BJ (cell line): ENCODE measurements at regions not wholly inside any gene's neighbourhood (a gene's known extent, or its start where the extent isn't known, plus 50 kb on each side); places are given as distances from the start of the nearest gene placed in this dataset.

Source experiments
- CTCF ChIA-PET: fragments of 350-600 bp; formaldehyde crosslinking; extraction: SDS; loops from one replicate; lab custom pipeline; 2021; ENCODE audit warnings: antibody characterized with exemption, inconsistent platforms; lab: Yijun Ruan, JAX
- POLR2A ChIA-PET: fragments of 300-600 bp; sonication (Branson Sonifier 250); formaldehyde crosslinking; extraction: SDS; loops from one replicate; lab custom pipeline; 2021; ENCODE audit warnings: antibody characterized with exemption; lab: Charles Lee
- DNase-seq: peaks from one replicate; pipeline ENCODE4 v3.0.0-alpha.2; 2011; ENCODE audit warnings: low read depth
- H3K27me3 ChIP-seq: 2 replicates; pipeline ENCODE4 v1.6.0; 2011; ENCODE audit warnings: low read length; ENCODE audit not compliant: control insufficient read depth, insufficient read depth
- H3K36me3 ChIP-seq: 2 replicates; pipeline ENCODE4 v1.5.1; 2011; ENCODE audit warnings: low read length; ENCODE audit not compliant: control insufficient read depth, insufficient read depth
- H3K4me3 ChIP-seq: 2 replicates; pipeline ENCODE4 v1.5.1; 2011; ENCODE audit warnings: low read depth, mild to moderate bottlenecking, control low read depth, low read length
- CTCF ChIP-seq: IDR thresholded peaks from 2 replicates; pipeline ENCODE4 v1.5.1; 2011; ENCODE audit warnings: low read depth, mild to moderate bottlenecking, control low read depth, inconsistent platforms, low read length, moderate library complexity; ENCODE audit not compliant: insufficient read depth

- H3K36me3 ChIP-seq, result no peaks in the 10 kb centered on the region
- no peak overlapping the region for H3K4me3 ChIP-seq
- DNase-seq, result no peak
- TF ChIP-seq CTCF, result no peak
- no peaks in the 10 kb centered on the region for H3K27me3 ChIP-seq
- ChIA-PET POLR2A (no interaction called here), CTCF (interaction anchor here (1.1 to 1.2 kb wide), 2 partner anchors 11 to 941 kb away, joined by 3 to 4 read pairs; no protein-coding TSS in a partner anchor)
These were observed 132.8 kb upstream of the MPDZ start for GRCh38 chr9:13412331-13412730.

DNA sequence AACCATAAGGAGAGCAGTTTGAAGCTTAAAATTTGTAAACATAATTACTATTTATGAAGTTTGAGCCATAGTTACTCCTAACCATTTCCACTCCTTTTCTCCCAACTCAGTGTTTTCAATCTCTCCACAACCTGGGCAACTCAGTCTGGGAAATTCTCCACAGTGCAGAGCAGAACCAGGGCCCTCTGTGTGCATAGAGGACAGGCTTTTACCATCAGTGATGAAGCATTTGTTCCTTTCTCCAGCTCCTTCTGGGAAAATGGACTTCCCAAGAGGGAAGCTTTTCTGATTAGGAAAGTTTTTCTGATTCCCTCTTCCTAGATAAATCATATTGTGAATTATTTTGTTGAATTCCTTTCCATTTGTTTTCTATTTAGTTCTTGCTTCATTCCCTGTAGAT lies 132.3 kb upstream of the MPDZ start:
- Histone ChIP-seq H3K27me3 (no peaks in the 10 kb centered on the region), H3K36me3 (no peaks in the 10 kb centered on the region), H3K4me3 (no peak overlapping the region)
- ChIA-PET POLR2A (no interaction called here), CTCF (no interaction called here)
- no peak for TF ChIP-seq CTCF
- DNase-seq, result no peak

DNA sequence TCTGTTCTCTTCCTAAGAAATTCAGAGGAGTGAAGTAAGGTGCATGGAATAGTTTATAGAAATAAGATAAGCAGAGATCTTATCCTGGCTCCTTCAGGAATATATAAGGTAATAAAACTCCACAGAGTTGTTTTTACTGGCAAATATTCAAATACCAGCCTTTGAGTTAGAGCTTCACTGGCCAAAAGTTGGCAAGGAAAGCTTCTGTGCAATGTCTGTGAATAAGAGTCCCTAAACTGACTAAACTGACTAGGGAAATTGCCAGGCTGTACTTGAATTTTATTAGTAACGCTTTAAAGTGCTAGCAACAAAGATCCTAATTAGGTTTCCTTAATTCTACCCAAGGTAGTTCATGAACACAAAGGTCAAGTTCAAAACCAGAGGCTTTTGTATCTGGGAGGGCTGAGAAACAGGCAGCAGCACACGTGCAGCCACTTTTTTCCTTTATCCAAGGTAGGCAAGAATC lies 131.1 kb upstream of the MPDZ start:
- no peak for TF ChIP-seq CTCF
- ChIA-PET CTCF (no interaction called here), POLR2A (no interaction called here)
- DNase-seq, result no peak
- Histone ChIP-seq H3K27me3 (no peaks in the 10 kb centered on the region), H3K4me3 (no peak overlapping the region), H3K36me3 (no peaks in the 10 kb centered on the region)

DNA sequence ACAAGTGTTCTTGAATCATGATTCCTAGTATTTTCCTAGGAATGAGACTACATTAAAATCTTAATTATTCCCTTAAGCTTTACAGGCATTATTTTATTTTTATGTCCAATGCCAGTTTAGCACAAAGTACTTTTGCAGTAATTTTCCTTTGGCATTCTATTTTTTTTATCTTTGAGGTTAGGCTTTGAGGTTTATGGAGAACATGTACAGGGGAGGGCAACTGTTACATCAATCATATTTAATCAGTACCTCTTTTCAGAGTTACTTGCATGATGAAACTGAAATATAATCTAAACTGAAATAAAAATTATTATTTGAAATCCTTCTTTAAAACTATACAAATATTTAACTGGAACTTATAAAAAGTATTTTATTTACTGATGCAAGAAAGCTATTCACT lies 118.2 kb upstream of the MPDZ start:
- Histone ChIP-seq H3K36me3 (no peaks in the 10 kb centered on the region), H3K27me3 (no peaks in the 10 kb centered on the region), H3K4me3 (no peak overlapping the region)
- ChIA-PET CTCF (no interaction called here), POLR2A (no interaction called here)
- no peak for TF ChIP-seq CTCF
- no peak for DNase-seq

- H3K27me3 ChIP-seq, result no peaks in the 10 kb centered on the region
- ChIA-PET CTCF (interaction anchor here (0.6 kb wide), 1 partner anchor 45 kb away, joined by 4 read pairs; no protein-coding TSS in a partner anchor), POLR2A (no interaction called here)
- H3K36me3 ChIP-seq, result no peaks in the 10 kb centered on the region
- DNase-seq, result no peak
- no peak for TF ChIP-seq CTCF
- no peak overlapping the region for H3K4me3 ChIP-seq
These were observed 117.7 kb upstream of the MPDZ start for GRCh38 chr9:13397220-13397619.
